ENCODE measurements at regions not wholly inside any gene's neighbourhood (a gene's known extent, or its start where the extent isn't known, plus 50 kb on each side); places are given as distances from the start of the nearest gene placed in this dataset.

DNA sequence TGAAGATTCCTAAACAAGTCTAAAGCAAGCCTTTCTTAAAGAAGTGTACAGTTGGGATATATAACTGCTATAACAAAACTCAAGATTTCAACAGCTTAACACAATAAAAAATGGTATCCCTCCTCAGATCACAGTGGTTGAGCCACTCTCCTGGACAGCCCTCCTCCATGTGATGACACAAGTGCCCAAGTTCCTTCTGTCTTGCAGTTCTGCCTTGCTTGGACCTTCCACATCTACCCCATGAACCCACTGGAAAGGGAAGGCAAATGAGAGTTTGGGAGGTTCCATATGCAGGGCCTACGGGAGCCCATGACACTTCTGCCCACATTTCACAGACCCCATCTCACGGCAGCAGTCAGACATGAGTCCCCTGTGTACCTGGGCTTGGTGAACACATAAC is 659.2 kb downstream of the UQCRFS1 start:
- TF ChIP-seq, protein P1, sequence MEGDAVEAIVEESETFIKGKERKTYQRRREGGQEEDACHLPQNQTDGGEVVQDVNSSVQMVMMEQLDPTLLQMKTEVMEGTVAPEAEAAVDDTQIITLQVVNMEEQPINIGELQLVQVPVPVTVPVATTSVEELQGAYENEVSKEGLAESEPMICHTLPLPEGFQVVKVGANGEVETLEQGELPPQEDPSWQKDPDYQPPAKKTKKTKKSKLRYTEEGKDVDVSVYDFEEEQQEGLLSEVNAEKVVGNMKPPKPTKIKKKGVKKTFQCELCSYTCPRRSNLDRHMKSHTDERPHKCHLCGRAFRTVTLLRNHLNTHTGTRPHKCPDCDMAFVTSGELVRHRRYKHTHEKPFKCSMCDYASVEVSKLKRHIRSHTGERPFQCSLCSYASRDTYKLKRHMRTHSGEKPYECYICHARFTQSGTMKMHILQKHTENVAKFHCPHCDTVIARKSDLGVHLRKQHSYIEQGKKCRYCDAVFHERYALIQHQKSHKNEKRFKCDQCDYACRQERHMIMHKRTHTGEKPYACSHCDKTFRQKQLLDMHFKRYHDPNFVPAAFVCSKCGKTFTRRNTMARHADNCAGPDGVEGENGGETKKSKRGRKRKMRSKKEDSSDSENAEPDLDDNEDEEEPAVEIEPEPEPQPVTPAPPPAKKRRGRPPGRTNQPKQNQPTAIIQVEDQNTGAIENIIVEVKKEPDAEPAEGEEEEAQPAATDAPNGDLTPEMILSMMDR (IDR thresholded peaks at IDR 0.05), result no peak
- TF ChIP-seq POLR2A (IDR thresholded peaks at IDR 0.05), result no peak

Data from heart left ventricle (tissue), 13 donors.